Gastroesophageal sphincter (tissue), 4 donors: ENCODE measurements at regions not wholly inside any gene's neighbourhood (a gene's known extent, or its start where the extent isn't known, plus 50 kb on each side); places are given as distances from the start of the nearest gene placed in this dataset.

Experiments used
- ATAC-seq: fragments of 150-250 bp; one replicate; pipeline ENCODE4 v1.9.1; 2016; ENCODE audit warnings: mild to moderate bottlenecking, moderate library complexity
- H3K27ac ChIP-seq, 4 donors: fragments of 200-600 bp; sonication (generic) in 3 of 4; 1 replicate in 3 of 4; 2 replicates in 1 of 4; pipeline ENCODE4 v1.5.1; 2016 to 2019
- H3K27me3 ChIP-seq: fragments of 200-600 bp; sonication (generic); one replicate; pipeline ENCODE4 v1.5.1; 2019
- H3K36me3 ChIP-seq, 2 donors: fragments of 200-600 bp; sonication (generic); one replicate each; pipeline ENCODE4 v1.5.1; 2019; ENCODE audit warnings: control low read depth in 1 of 2
- H3K4me1 ChIP-seq, 3 donors: fragments of 200-600 bp; sonication (generic); 1 replicate in 2 of 3; 2 replicates in 1 of 3; pipeline ENCODE4 v1.5.1; 2016 to 2019; ENCODE audit warnings: control low read depth in 2 of 3
- H3K4me3 ChIP-seq, 2 donors: fragments of 200-600 bp; sonication (generic); one replicate each; pipeline ENCODE4 v1.5.1; 2019; ENCODE audit warnings: mild to moderate bottlenecking in 1 of 2, moderate library complexity in 1 of 2
- H3K9me3 ChIP-seq, 3 donors: fragments of 200-600 bp; sonication (generic); one replicate each; pipeline ENCODE4 v1.5.1; 2017 to 2019; ENCODE audit warnings: control low read depth in 2 of 3
- CTCF ChIP-seq, 4 experiments: fragments of 200-600 bp in 2 of 4; fragments of 450-650 bp in 2 of 4; sonication (generic) in 1 of 4; IDR thresholded peaks; one replicate each; pipeline ENCODE4 v1.5.1; 2017 to 2019; ENCODE audit warnings: antibody characterized with exemption in 4 of 4, mild to moderate bottlenecking in 2 of 4, moderate library complexity in 2 of 4
- EP300 ChIP-seq: sonication (generic); formaldehyde crosslinking; IDR thresholded peaks from one replicate; pipeline ENCODE4 v1.6.1; 2017; ENCODE audit warnings: antibody characterized with exemption, mild to moderate bottlenecking
- POLR2A ChIP-seq, 2 donors: fragments of 450-650 bp; IDR thresholded peaks; one replicate each; pipeline ENCODE4 v1.6.1; 2017; ENCODE audit warnings: antibody characterized with exemption in 2 of 2, mild to moderate bottlenecking in 2 of 2, moderate library complexity in 1 of 2
- POLR2AphosphoS5 ChIP-seq: sonication (generic); formaldehyde crosslinking; IDR thresholded peaks from one replicate; pipeline ENCODE4 v1.6.1; 2017; ENCODE audit warnings: antibody characterized with exemption
- WGBS, 2 donors: methylation state at CpG; one replicate each; pipeline ENCODE4 v1.1.5; 2018; ENCODE audit warnings: low coverage in 1 of 2; 5-methylcytosine and 5-hydroxymethylcytosine counted together

GRCh38 chr14:58702441-58703160 lies 64.8 kb downstream of the DACT1 start:
- no peaks in the 10 kb centered on the region for H3K36me3 ChIP-seq
- no peak for ATAC-seq
- H3K9me3 ChIP-seq: no peaks in the 10 kb centered on the region
- 67% methylated on average over 1 of the region's 1 CpG for WGBS, 2 donors
- no peak overlapping the region for H3K4me3 ChIP-seq
- no peak overlapping the region for H3K27ac ChIP-seq
- no peaks in the 10 kb centered on the region for H3K4me1 ChIP-seq
- no peaks in the 10 kb centered on the region for H3K27me3 ChIP-seq
- TF ChIP-seq POLR2AphosphoS5 (no peak), CTCF (IDR thresholded peaks at IDR 0.05) (no peak), EP300 (no peak), POLR2A (IDR thresholded peaks at IDR 0.05) (no peak)

- H3K36me3 ChIP-seq: no peaks in the 10 kb centered on the region
- H3K4me3 ChIP-seq: no peak overlapping the region
- no peaks in the 10 kb centered on the region for H3K9me3 ChIP-seq
- ATAC-seq: no peak
- no peaks in the 10 kb centered on the region for H3K27me3 ChIP-seq
- no peak overlapping the region for H3K27ac ChIP-seq
- no peak for TF ChIP-seq EP300
- no peak for TF ChIP-seq POLR2A (IDR thresholded peaks at IDR 0.05)
- no peak for TF ChIP-seq POLR2AphosphoS5
- no peak for TF ChIP-seq CTCF (IDR thresholded peaks at IDR 0.05)
- WGBS, 2 donors: 100% methylated on average over 1 of the region's 1 CpG; no CpG with 5 or more reads in 1 of the 2 donors
- H3K4me1 ChIP-seq: no peaks in the 10 kb centered on the region
Measured at GRCh38 chr14:58703161-58703506, 65.4 kb downstream of the DACT1 start.

GRCh38 chr14:58705066-58705465 lies 67.3 kb downstream of the DACT1 start:
- Histone ChIP-seq H3K4me1 (no peaks in the 10 kb centered on the region), H3K27ac (no peak overlapping the region), H3K9me3 (no peaks in the 10 kb centered on the region), H3K27me3 (no peaks in the 10 kb centered on the region), H3K4me3 (no peak overlapping the region), H3K36me3 (no peaks in the 10 kb centered on the region)
- 50 to 54% methylated on average over 1 to 2 of the region's 2 CpGs for WGBS, 2 donors
- ATAC-seq: no peak
- TF ChIP-seq CTCF (IDR thresholded peaks at IDR 0.05) (no peak), POLR2AphosphoS5 (no peak), POLR2A (IDR thresholded peaks at IDR 0.05) (no peak), EP300 (no peak)

GRCh38 chr14:58707949-58708348 lies 70.2 kb downstream of the DACT1 start:
- TF ChIP-seq POLR2A (IDR thresholded peaks at IDR 0.05) (no peak), CTCF (IDR thresholded peaks at IDR 0.05) (no peak), POLR2AphosphoS5 (no peak), EP300 (no peak)
- WGBS, 2 donors: 64 to 67% methylated on average over 1 of the region's 1 CpG
- no peak overlapping the region for H3K27ac ChIP-seq

GRCh38 chr14:58709949-58710348 lies 72.2 kb downstream of the DACT1 start:
- H3K4me3 ChIP-seq: no peak overlapping the region
- H3K27ac ChIP-seq: no peak overlapping the region
- H3K36me3 ChIP-seq: no peaks in the 10 kb centered on the region
- ATAC-seq: no peak
- WGBS, 2 donors: 50 to 57% methylated on average over 2 of the region's 2 CpGs
- no peaks in the 10 kb centered on the region for H3K27me3 ChIP-seq
- H3K4me1 ChIP-seq: no peaks in the 10 kb centered on the region
- no peaks in the 10 kb centered on the region for H3K9me3 ChIP-seq
- no peak for TF ChIP-seq CTCF (IDR thresholded peaks at IDR 0.05)
- TF ChIP-seq EP300: no peak
- no peak for TF ChIP-seq POLR2A (IDR thresholded peaks at IDR 0.05)
- no peak for TF ChIP-seq POLR2AphosphoS5

More at GRCh38 chr14:58707949-58708348, 70.2 kb downstream of the DACT1 start:
- H3K27me3 ChIP-seq: no peaks in the 10 kb centered on the region
- no peaks in the 10 kb centered on the region for H3K9me3 ChIP-seq
- H3K4me1 ChIP-seq: no peaks in the 10 kb centered on the region
- no peak overlapping the region for H3K4me3 ChIP-seq
- H3K36me3 ChIP-seq: no peaks in the 10 kb centered on the region
- no peak for ATAC-seq
